Effector memory CD4-positive, alpha-beta T cell (primary cell): ENCODE measurements at regions not wholly inside any gene's neighbourhood (a gene's known extent, or its start where the extent isn't known, plus 50 kb on each side); places are given as distances from the start of the nearest gene placed in this dataset.

Source experiments
- DNase-seq, 3 donors: peaks; one replicate each; pipeline ENCODE4 v3.0.0-alpha.2; 2020
- H3K27ac ChIP-seq: 2 replicates; pipeline ENCODE4 v1.7.0; 2013; ENCODE audit warnings: mild to moderate bottlenecking, low read length, moderate library complexity; ENCODE audit not compliant: insufficient read depth, poor library complexity, severe bottlenecking
- H3K27me3 ChIP-seq: replicated peaks from 2 replicates; pipeline ENCODE4 v1.7.0; 2013; ENCODE audit warnings: mild to moderate bottlenecking, low read length; ENCODE audit not compliant: insufficient read depth, control insufficient read depth, poor library complexity, severe bottlenecking
- H3K36me3 ChIP-seq: 2 replicates; pipeline ENCODE4 v1.7.0; 2013; ENCODE audit warnings: mild to moderate bottlenecking, low read length, moderate library complexity; ENCODE audit not compliant: control insufficient read depth, insufficient read depth
- H3K4me1 ChIP-seq: 2 replicates; pipeline ENCODE4 v1.7.0; 2013; ENCODE audit warnings: low read length, mild to moderate bottlenecking; ENCODE audit not compliant: control insufficient read depth, insufficient read depth, poor library complexity, severe bottlenecking
- H3K4me3 ChIP-seq: 2 replicates; pipeline ENCODE4 v1.7.0; 2013; ENCODE audit warnings: low read length, low read depth, mild to moderate bottlenecking; ENCODE audit not compliant: insufficient read depth, poor library complexity, severe bottlenecking
- H3K9me3 ChIP-seq: 2 replicates; pipeline ENCODE4 v1.7.0; 2013; ENCODE audit warnings: mild to moderate bottlenecking, low read length, moderate library complexity; ENCODE audit not compliant: control insufficient read depth

DNA sequence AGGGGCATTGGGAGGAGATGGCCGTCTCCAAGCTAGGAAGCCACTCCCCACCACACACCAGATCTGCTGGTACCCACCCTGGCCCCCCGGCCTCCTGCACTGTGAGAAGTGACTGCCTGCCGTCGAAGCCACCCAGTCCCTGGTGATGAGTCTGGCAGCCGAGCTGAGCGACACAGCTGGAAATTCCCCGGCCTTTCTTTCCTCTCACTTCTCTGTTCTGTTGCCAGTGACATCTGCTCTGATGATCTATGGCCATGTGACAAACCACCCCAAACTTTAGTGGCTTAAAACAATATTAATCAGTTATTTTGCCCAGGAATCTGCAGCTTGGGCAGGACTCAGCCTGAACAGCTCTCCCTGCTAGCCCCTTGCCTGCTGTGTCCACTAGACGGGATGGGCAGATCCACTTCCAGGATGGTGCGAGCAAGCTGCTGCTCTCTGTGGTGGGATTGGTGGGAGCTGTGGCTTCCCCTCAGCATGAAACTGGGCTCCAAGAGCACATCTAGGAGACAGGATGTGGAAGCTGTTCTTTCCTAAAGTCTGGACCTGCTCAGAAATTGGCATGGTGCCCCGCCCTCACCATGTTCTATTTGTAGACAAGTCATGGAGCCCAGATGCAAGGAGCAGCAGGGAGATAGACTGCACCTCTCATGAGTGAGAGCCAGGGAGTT lies 211.2 kb downstream of the GADD45G start:
- Histone ChIP-seq H3K4me1 (no peaks in the 10 kb centered on the region), H3K4me3 (no peak overlapping the region), H3K9me3 (no peaks in the 10 kb centered on the region), H3K27ac (no peak overlapping the region), H3K27me3 (no peaks in the 10 kb centered on the region), H3K36me3 (no peaks in the 10 kb centered on the region)
- DNase-seq: no peak

GRCh38 chr9:89817151-89817950 lies 212.5 kb downstream of the GADD45G start:
- Histone ChIP-seq H3K36me3 (no peaks in the 10 kb centered on the region), H3K27me3 (no peaks in the 10 kb centered on the region), H3K4me3 (no peak overlapping the region), H3K9me3 (no peaks in the 10 kb centered on the region), H3K4me1 (no peaks in the 10 kb centered on the region), H3K27ac (no peak overlapping the region)
- DNase-seq: no peak

DNA sequence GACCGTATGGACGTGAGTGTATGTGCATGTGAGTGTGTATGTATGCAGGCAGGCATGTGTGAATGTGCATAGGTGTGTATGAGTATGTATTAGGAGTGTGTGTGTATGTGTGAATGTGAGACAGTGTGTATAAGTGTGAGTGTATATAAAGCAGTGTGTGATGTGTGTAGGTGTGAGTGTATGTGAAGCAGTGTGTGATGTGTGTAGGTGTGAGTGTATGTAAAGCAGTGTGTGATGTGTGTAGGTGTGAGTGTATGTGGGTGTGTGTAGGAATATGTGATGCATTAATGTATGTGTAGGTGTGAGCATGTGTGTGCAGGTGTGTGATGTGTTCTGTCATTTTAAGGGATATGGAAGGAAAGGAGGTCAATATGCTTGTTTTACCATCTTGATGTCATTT lies 215.5 kb downstream of the GADD45G start:
- Histone ChIP-seq H3K36me3 (no peaks in the 10 kb centered on the region), H3K9me3 (no peaks in the 10 kb centered on the region), H3K4me1 (no peaks in the 10 kb centered on the region), H3K27me3 (no peaks in the 10 kb centered on the region), H3K4me3 (no peak overlapping the region), H3K27ac (no peak overlapping the region)
- DNase-seq: no peak

DNA sequence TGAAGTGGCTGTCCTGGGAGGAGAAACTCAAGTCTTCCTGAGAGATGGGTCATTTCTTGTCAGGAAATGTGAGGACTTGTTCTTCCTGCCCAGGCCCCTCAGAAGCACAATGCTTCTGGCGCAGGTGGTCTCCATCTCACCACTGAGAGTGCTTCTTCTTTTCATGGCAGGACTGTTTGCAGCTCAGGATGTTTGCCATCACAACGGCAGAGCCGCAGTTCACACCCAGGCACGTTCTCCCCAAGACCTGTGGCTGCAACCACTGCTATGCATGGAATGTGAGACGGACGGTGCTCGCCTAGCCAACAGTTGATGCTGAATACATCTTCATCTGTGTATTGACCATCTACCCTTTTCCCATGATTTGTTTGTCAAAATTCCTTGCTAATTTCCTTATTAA lies 216.3 kb downstream of the GADD45G start:
- DNase-seq: no peak
- Histone ChIP-seq H3K36me3 (no peaks in the 10 kb centered on the region), H3K27ac (no peak overlapping the region), H3K9me3 (no peaks in the 10 kb centered on the region), H3K4me3 (no peak overlapping the region), H3K4me1 (no peaks in the 10 kb centered on the region), H3K27me3 (no peaks in the 10 kb centered on the region)

DNA sequence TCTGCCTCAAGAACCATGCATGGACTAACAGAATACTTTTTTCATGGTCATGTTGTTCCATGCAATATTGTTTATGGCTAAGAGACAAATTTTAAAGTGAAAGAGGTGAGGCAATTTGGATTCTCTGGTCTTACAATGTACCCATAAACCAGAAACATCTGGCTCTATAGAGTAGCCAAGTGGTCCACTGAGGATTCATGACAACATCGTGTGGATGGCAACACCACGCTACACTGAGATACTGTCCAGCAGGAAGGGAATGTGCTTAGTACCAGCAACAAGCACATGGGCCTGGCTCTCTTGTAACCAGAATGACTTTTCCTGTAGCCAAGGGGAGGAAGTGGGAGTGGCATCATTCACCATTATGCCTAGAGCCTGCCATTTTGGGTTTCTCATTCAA lies 218.2 kb downstream of the GADD45G start:
- Histone ChIP-seq H3K27ac (no peak overlapping the region), H3K4me1 (no peaks in the 10 kb centered on the region), H3K4me3 (no peak overlapping the region), H3K27me3 (no peaks in the 10 kb centered on the region), H3K36me3 (no peaks in the 10 kb centered on the region), H3K9me3 (no peaks in the 10 kb centered on the region)
- no peak for DNase-seq

DNA sequence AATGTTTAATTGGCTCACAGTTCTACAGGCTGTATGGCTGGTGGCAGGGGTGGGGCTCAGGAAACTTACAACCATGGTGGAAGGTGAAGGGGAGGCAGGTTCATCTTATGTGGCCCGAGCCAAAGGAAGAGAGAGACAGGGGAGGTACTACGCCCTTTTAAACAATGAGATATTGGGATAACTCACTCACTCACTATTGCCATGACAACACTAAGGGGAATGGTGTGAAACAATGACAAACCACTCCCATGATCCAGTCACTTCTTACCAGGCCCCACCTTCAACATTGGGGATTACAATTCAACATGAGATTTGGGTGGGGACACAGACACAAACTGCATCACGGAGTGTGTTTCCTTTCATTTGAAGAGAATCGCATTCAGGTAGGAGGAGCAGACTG lies 220.9 kb downstream of the GADD45G start:
- H3K27me3 ChIP-seq: no peaks in the 10 kb centered on the region
- no peaks in the 10 kb centered on the region for H3K4me1 ChIP-seq
- no peaks in the 10 kb centered on the region for H3K36me3 ChIP-seq
- no peak overlapping the region for H3K4me3 ChIP-seq
- no peak for DNase-seq
- H3K9me3 ChIP-seq: no peaks in the 10 kb centered on the region
- no peak overlapping the region for H3K27ac ChIP-seq

GRCh38 chr9:89826186-89826585 lies 221.4 kb downstream of the GADD45G start:
- no peak overlapping the region for H3K4me3 ChIP-seq
- no peaks in the 10 kb centered on the region for H3K9me3 ChIP-seq
- DNase-seq: no peak
- H3K27me3 ChIP-seq: no peaks in the 10 kb centered on the region
- no peaks in the 10 kb centered on the region for H3K36me3 ChIP-seq
- no peaks in the 10 kb centered on the region for H3K4me1 ChIP-seq
- no peak overlapping the region for H3K27ac ChIP-seq

GRCh38 chr9:89829346-89829745 lies 224.5 kb downstream of the GADD45G start:
- H3K27me3 ChIP-seq: no peaks in the 10 kb centered on the region
- no peaks in the 10 kb centered on the region for H3K4me1 ChIP-seq
- no peaks in the 10 kb centered on the region for H3K9me3 ChIP-seq
- no peaks in the 10 kb centered on the region for H3K36me3 ChIP-seq
- H3K27ac ChIP-seq: no peak overlapping the region
- DNase-seq: no peak
- H3K4me3 ChIP-seq: no peak overlapping the region

DNA sequence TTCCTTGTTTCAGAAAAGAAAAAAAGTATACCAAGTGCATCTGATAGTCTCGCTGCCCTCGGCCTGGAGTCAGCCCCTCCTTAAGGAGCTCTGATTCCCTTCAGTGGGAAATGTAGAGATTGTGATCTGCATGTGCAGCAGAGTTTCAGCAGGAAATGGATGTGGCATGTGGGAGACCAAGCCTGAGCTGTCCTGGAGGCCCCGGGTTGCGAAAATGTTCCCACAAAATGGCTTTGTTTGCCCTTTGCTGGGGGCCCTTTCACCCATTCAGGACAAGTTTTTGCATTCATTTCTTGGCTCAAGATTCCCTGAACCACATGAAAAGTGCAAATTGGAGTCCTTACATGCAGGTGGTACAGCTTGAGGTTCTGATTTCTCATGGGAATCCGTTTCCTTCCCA lies 230.9 kb downstream of the GADD45G start:
- DNase-seq: no peak
- H3K4me3 ChIP-seq: no peak overlapping the region
- H3K36me3 ChIP-seq: no peaks in the 10 kb centered on the region
- H3K4me1 ChIP-seq: no peaks in the 10 kb centered on the region
- H3K9me3 ChIP-seq: no peaks in the 10 kb centered on the region
- H3K27ac ChIP-seq: no peak overlapping the region
- H3K27me3 ChIP-seq: no peaks in the 10 kb centered on the region

DNA sequence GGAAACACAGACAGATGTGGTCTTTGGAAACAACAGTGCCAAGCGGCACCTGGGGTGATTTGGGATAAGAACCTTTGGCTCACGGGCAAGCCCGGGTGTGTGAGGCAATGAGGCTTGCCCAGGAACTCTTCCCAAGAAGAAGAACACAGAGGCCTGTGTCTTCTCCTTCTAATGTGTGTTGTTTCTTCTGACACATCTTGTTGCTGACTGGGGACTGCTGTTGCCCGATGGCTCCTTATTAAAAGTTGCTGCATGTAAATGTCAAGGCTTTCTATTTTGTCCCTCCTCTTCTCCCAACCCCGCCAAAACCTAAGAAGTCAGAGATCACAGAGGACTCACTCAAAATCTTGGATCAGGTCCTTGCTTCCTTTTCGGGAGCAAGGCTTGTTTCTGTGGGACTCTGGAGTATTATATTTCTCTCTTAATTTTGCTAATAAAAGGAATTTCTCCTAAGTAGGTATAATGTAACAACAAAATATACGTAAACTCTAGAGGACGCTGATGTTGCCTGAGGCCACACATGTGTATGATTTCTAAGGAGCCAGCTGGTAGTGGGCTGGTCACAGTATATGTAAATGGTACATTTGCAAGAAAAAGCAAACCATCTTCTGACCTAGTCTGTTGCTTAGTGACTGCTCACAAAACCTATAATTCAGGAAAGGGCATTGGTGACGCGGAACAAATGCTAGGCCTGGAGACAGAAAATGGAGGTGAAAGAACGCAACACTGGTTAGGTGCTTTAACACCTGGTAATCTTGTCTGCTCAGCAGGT lies 232.5 kb downstream of the GADD45G start:
- Histone ChIP-seq H3K4me1 (no peaks in the 10 kb centered on the region), H3K36me3 (no peaks in the 10 kb centered on the region), H3K9me3 (no peaks in the 10 kb centered on the region), H3K4me3 (no peak overlapping the region), H3K27ac (no peak overlapping the region), H3K27me3 (no peaks in the 10 kb centered on the region)
- DNase-seq: no peak
